AG08395 (cell line): ENCODE measurements at regions not wholly inside any gene's neighbourhood (a gene's known extent, or its start where the extent isn't known, plus 50 kb on each side); places are given as distances from the start of the nearest gene placed in this dataset.

Source experiments
- DNase-seq: peaks from one replicate; pipeline ENCODE4 v3.0.0; 2012; ENCODE audit warnings: mixed read lengths, low spot score

DNA sequence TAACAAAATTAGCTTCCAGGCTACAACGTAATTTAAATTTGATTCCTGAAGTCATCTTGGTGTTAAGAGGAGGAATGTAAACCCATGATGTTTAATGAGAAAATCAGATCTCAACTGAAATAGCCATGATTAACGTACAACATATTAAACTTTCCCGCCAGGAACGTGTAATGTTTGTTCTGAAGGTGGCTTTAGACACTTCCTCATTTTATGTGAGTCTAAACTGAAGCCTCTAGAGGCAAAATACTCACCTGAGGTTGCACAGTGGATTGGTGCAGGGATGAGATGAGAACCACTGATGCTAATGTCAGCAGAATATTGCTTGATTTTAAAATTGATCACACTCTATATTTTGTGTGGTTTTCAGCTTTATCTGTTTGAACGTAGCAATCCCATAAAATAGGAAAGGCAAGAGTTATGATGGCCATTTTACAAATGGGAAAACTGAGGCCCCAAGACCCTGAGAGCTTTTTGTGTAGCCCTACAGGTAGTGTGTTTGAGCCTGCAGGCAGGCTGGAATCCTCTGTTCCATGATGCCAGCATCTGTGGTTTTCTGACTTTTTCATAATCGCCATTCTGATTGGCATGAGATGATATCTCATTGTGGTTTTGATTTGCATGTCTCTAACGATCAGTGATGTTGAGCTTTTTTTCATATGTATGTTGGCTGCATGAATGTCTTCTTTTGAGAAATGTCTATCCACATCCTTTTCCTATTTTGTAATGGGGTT lies 243.7 kb upstream of the BMPER start:
- no peak for DNase-seq

DNA sequence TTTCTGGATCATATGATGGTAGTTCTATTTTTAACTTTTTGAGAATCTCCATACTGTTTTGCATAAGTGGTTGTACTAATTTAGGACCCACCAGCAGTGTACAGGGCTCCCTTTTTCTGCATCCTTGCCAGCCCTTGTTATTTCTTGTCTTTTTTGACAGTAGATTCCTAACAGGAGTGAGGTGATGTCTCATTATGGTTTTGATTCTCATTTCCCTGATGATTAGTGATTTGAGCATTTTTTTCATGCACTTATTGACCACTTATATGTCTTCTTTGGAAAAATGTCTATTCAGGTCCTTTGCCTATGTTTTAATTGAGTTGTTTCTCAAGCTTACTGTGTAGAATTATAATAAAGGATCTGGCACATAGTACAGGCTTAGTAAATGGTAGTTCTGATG lies 238.8 kb upstream of the BMPER start:
- DNase-seq, result no peak

- peak; percentile 16 for DNase-seq
Measured at GRCh38 chr7:33667196-33667595, 238.1 kb upstream of the BMPER start.

- DNase-seq, result no peak
Measured at GRCh38 chr7:33669251-33669670, 236.1 kb upstream of the BMPER start.

DNA sequence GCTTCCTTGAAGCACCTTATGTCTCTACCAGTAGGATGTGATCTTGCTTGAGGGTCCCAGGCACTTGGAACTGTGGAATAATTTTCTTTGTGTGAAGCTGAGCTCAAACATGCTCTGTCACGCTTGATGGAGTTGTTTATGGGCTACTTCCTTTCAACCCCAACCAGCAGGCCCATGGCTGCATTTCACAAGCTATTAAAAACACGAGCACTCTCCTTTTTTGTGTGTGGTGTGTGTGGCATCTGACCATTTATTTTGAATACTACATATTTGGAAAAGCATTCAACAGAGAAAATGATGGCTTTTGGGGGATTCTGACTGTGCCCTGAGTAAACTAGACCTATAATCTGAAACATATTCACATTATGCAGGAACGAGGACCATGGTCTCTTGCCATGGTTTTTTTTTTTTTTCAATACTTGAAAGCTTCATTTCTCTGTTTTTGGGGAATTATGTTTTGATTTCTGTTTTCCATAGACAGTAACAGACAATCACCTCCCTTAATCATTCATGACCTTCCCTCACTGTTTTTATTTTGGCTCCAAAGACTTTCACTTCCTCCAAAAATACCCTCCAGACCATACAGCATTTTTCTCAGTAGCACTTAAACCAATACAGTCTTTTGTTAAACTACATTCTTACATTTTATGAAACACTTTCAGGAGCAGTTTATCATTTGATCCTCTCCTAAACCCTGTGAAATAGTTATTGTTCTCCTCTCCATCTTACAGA lies 233.6 kb upstream of the BMPER start:
- DNase-seq, result no peak

DNA sequence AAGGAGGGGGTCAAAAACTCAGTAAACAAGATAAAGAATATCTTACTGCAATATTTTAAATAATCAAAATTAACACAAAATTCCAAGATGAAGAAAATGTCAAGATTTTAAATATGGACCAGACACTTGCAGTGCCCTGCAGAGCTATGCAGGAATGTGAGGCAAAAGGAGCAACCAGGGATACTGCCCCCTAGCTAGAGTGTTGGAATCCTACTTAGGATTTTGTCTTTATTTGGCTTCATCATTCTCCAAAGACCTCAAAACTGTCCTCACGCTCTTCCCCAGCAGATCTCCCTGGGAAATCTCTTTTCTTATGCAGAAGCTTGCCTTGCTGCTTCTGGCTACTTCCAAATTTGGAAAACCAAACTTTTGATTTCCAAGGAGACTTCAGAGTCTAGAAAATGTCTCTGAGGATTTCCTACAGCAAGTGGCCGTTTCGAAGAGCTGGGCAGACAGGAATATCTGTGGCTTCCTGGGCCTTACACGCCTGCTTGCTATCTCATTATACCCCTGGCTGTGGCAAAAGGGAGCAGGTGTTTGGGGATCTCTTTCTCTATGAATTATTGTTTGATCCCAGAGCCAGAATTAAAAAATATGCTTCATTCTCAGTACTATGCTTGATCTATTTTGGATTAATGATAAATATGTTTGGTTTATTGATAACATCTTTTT lies 232.2 kb upstream of the BMPER start:
- no peak for DNase-seq

GRCh38 chr7:33674804-33675411 lies 230.4 kb upstream of the BMPER start:
- no peak for DNase-seq

GRCh38 chr7:33677556-33677955 lies 227.8 kb upstream of the BMPER start:
- no peak for DNase-seq

GRCh38 chr7:33678569-33679335 lies 226.6 kb upstream of the BMPER start:
- no peak for DNase-seq

DNA sequence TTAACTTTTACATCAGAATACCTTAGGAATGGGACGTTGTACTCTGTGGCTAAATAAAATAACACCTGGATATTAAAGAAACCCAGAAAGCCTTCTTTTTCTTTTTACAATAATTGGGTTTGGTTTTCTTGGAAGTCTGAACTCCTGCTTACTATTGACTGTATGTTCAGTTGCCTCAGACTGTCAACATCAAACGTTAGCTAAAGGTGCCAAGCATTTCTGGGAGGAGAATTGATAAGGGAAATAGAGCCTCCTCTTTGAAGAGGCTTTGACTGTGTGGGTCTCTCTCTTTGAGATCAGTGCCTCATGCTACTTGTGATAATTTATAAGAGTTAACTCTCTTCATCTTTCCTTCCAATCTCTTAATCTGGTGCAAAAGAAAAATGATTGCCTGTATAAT lies 224.7 kb upstream of the BMPER start:
- DNase-seq, result no peak

DNA sequence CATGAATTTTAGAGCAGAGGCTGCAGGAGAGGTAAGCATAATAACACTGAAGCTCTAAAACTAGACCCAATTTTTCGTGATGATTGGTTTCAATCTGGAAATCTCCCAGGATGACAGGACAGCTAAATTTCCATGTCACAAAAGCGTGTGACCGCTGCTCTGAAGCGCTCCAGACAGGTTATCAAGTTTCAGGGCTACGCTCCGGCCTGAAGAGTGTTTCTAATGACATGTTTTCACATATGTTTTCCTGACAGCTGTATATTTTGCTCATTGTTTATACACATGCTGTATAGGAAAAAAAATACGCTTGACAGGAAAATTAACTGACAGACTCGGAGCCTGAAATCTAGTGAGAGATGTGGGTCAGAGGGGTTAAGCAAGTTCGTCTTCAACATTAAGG lies 219.8 kb upstream of the BMPER start:
- no peak for DNase-seq

DNA sequence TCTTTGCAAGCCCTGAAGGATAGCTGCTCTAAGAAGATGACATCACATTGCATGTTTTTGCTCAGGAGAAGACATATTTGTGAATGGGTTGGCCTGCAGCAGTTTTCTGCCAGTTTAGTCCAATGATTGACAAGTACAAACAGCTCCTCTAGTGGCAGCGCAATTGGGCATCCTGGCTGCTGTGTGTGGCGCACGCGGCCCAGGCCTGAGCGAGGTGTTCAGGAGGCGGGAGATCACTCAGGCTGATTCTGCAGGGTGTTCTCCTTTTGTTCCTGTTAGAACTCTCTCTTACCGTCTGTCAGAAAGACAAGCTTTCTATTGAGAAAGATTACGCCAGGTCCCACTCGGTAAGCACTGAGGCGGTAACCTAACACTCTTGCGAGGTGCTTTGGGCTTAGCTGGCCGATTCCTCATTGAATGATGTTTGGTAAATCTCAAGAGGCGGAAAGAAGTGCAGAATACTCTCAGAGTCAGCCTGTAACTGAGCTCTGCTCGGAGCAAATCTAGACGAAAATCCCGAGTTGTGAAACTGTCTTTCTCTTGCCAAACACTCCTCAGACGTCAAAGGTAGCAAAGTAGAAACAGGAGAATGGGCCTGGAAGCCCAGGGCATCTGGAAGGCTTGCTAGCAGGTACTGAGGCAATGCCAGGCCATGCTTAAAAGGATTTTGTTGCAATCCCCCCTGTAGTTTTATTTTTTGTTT lies 219.2 kb upstream of the BMPER start:
- no peak for DNase-seq

DNA sequence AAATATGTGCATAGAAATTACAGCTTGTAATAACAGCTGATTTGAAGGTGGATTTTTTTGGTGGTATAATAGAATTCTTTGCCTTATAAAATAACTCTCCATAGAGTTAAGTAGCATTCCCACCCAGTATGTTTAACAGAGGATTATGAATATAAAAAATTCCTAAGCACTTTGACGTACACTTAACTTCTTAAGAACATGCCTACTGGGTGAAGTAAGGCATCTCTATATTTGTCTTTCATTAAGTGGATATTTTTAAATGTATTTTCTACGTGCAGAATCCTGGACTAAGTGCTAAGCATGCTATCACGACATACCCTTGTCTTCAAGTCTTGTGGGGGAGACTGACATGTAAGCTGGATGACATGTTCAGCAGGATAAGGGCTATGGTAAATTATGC lies 217.7 kb upstream of the BMPER start:
- DNase-seq, result no peak

- no peak for DNase-seq
Measured at GRCh38 chr7:33691180-33691579, 214.2 kb upstream of the BMPER start.

- peak; percentile 83 for DNase-seq
Measured at GRCh38 chr7:33692956-33693355, 212.4 kb upstream of the BMPER start.

GRCh38 chr7:33694006-33694405 lies 211.3 kb upstream of the BMPER start:
- DNase-seq, result no peak

- no peak for DNase-seq
Measured at GRCh38 chr7:33697616-33698015, 207.7 kb upstream of the BMPER start.

- no peak for DNase-seq
Measured at GRCh38 chr7:33698041-33698440, 207.3 kb upstream of the BMPER start.

DNA sequence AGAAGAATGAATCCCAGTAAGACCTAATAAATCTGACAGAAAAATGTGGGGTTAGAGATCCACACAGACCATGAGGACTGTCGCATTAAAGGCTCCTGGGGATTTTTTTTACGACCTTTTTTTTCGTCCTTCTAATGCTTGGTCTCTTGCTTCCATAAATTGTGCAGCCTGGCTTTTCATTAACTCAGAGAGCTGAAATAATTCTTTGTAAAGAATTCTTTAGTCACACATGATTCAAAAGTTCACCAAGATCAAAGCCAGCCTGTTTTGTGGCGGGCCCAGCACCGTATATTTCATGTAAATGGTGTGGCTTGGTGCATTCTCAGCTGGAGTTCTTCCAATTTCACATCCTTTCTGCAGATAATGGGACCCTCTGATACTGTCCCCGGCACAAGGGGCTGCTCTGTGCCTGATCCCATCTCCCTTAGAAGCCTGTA lies 206.6 kb upstream of the BMPER start:
- DNase-seq, result no peak

GRCh38 chr7:33700001-33700899 lies 205.1 kb upstream of the BMPER start:
- DNase-seq, result no peak
